ENCODE measurements at regions not wholly inside any gene's neighbourhood (a gene's known extent, or its start where the extent isn't known, plus 50 kb on each side); places are given as distances from the start of the nearest gene placed in this dataset.

GRCh38 chr3:118080889-118081288 lies 953.8 kb downstream of the IGSF11 start:
- TF ChIP-seq CTCF (IDR thresholded peaks at IDR 0.05; ENCODE audit: borderline replicate concordance, extremely low read depth, low read length, poor library complexity, severe bottlenecking) (no peak), EZH2 (IDR thresholded peaks at IDR 0.05; ENCODE audit: borderline replicate concordance, low read depth, low read length, severe bottlenecking) (no peak)
